ENCODE measurements at regions not wholly inside any gene's neighbourhood (a gene's known extent, or its start where the extent isn't known, plus 50 kb on each side); places are given as distances from the start of the nearest gene placed in this dataset.

GRCh38 chr11:28770806-28771205, 662.6 kb downstream of the METTL15 start:
- TF ChIP-seq, protein P1, sequence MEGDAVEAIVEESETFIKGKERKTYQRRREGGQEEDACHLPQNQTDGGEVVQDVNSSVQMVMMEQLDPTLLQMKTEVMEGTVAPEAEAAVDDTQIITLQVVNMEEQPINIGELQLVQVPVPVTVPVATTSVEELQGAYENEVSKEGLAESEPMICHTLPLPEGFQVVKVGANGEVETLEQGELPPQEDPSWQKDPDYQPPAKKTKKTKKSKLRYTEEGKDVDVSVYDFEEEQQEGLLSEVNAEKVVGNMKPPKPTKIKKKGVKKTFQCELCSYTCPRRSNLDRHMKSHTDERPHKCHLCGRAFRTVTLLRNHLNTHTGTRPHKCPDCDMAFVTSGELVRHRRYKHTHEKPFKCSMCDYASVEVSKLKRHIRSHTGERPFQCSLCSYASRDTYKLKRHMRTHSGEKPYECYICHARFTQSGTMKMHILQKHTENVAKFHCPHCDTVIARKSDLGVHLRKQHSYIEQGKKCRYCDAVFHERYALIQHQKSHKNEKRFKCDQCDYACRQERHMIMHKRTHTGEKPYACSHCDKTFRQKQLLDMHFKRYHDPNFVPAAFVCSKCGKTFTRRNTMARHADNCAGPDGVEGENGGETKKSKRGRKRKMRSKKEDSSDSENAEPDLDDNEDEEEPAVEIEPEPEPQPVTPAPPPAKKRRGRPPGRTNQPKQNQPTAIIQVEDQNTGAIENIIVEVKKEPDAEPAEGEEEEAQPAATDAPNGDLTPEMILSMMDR (IDR thresholded peaks at IDR 0.05; ENCODE audit: extremely low read depth in 1 of 2, insufficient read depth in 1 of 2, low read depth in 1 of 2, low read length in 2 of 2), result no peak
- TF ChIP-seq EZH2 (IDR thresholded peaks at IDR 0.05; ENCODE audit: borderline replicate concordance, low read depth, low read length, severe bottlenecking) (no peak), FOS (IDR thresholded peaks at IDR 0.05; ENCODE audit: borderline replicate concordance, insufficient read depth, low read length) (no peak), POLR2AphosphoS5 (IDR thresholded peaks at IDR 0.05; ENCODE audit: insufficient read depth, low read depth, low read length) (no peak), MYC (IDR thresholded peaks at IDR 0.05; ENCODE audit: low read depth, low read length) (no peak), POLR2A (IDR thresholded peaks at IDR 0.05; ENCODE audit: low read depth, low read length) (no peak), JUN (IDR thresholded peaks at IDR 0.05; ENCODE audit: borderline replicate concordance, insufficient read depth, insufficient read length, low read depth) (no peak)
- TF ChIP-seq, protein P2, sequence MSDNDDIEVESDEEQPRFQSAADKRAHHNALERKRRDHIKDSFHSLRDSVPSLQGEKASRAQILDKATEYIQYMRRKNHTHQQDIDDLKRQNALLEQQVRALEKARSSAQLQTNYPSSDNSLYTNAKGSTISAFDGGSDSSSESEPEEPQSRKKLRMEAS (IDR thresholded peaks at IDR 0.05; ENCODE audit: insufficient read depth, insufficient read length), result no peak
